Nephron progenitor cell (in vitro differentiated cells): ENCODE measurements at regions not wholly inside any gene's neighbourhood (a gene's known extent, or its start where the extent isn't known, plus 50 kb on each side); places are given as distances from the start of the nearest gene placed in this dataset.

ENCODE experiments used
- DNase-seq: peaks from one replicate; pipeline ENCODE4 v3.0.0; 2021
- H3K27ac Mint-ChIP-seq: 2 replicates; pipeline ENCODE4 v1.8.0; 2021; ENCODE audit warnings: mild to moderate bottlenecking, moderate library complexity, mixed read lengths
- H3K27me3 Mint-ChIP-seq: 2 replicates; pipeline ENCODE4 v1.8.0; 2021; ENCODE audit warnings: mild to moderate bottlenecking, low read depth, mixed read lengths; ENCODE audit not compliant: poor library complexity
- H3K36me3 Mint-ChIP-seq: 2 replicates; pipeline ENCODE4 v1.8.0; 2021; ENCODE audit warnings: low read depth, mixed read lengths
- H3K4me1 Mint-ChIP-seq: 2 replicates; pipeline ENCODE4 v1.8.0; 2021; ENCODE audit warnings: mixed read lengths
- H3K4me3 Mint-ChIP-seq: 2 replicates; pipeline ENCODE4 v1.8.0; 2021; ENCODE audit warnings: mild to moderate bottlenecking, moderate library complexity, mixed read lengths
- H3K9me3 Mint-ChIP-seq: 2 replicates; pipeline ENCODE4 v1.8.0; 2021; ENCODE audit warnings: mild to moderate bottlenecking, moderate library complexity, mixed read lengths
- TF ChIP-seq, protein P1 (sequence below): fragments of 200-600 bp; sonication (generic); IDR thresholded peaks from 2 replicates; pipeline ENCODE4 v1.5.0; 2021; ENCODE audit warnings: antibody characterized with exemption

GRCh38 chr6:92126088-92126487, 1293.3 kb downstream of the EPHA7 start:
- no peaks in the 10 kb centered on the region for H3K9me3 Mint-ChIP-seq
- TF ChIP-seq, protein P1, sequence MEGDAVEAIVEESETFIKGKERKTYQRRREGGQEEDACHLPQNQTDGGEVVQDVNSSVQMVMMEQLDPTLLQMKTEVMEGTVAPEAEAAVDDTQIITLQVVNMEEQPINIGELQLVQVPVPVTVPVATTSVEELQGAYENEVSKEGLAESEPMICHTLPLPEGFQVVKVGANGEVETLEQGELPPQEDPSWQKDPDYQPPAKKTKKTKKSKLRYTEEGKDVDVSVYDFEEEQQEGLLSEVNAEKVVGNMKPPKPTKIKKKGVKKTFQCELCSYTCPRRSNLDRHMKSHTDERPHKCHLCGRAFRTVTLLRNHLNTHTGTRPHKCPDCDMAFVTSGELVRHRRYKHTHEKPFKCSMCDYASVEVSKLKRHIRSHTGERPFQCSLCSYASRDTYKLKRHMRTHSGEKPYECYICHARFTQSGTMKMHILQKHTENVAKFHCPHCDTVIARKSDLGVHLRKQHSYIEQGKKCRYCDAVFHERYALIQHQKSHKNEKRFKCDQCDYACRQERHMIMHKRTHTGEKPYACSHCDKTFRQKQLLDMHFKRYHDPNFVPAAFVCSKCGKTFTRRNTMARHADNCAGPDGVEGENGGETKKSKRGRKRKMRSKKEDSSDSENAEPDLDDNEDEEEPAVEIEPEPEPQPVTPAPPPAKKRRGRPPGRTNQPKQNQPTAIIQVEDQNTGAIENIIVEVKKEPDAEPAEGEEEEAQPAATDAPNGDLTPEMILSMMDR, result no peak
- H3K36me3 Mint-ChIP-seq, result no peaks in the 10 kb centered on the region
- H3K4me3 Mint-ChIP-seq, result no peak overlapping the region
- DNase-seq, result no peak
- no peak overlapping the region for H3K27ac Mint-ChIP-seq
- peaks cover 3% of the 10 kb centered on the region for H3K27me3 Mint-ChIP-seq
- peaks cover 15% of the 10 kb centered on the region for H3K4me1 Mint-ChIP-seq

DNA sequence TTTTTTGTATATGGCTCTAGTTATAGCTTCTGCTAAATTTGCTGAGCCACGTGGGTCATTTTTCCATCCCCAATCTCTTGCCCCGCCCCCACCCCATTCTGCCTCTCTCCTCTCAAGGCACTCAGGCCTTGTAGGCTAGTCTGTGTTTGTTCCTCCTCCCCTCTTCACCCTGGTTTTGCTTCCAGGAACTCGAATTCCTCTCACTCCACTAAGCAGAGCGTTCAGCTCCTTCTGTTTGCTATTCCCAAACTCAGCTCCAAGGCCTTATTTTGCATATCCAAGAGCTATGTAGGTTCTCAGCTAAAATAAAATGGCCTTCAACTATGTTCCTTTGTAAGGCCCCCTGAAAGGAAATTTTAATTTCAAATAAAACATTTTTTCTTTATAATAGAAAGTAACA, 1293.7 kb downstream of the EPHA7 start:
- TF ChIP-seq, protein P1, result no peak
- Mint-ChIP-seq H3K4me3 (no peak overlapping the region), H3K36me3 (no peaks in the 10 kb centered on the region), H3K4me1 (peaks cover 15% of the 10 kb centered on the region), H3K27me3 (peaks cover 3% of the 10 kb centered on the region), H3K9me3 (no peaks in the 10 kb centered on the region), H3K27ac (no peak overlapping the region)
- no peak for DNase-seq

DNA sequence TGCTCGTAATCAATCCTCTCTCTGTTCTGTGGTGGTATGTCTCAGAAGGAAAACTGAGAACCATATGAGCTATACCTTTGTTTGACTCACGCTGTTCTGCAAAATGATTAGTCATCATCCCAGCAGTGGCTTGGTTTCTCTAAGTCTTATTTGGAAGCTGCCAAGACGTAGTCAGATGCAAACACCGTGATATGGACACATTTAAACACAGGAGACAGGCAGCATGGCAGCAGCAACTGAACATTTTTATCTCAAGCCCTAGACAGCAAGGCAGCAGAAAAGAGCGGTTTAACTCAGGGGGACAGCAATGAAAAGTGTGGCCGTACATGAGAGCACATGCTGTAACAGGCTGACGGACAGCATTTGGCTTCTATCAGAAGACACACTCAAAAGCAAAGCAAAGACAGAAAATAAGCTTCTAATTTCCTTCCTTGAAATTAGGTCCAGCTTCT, 1295.1 kb downstream of the EPHA7 start:
- Mint-ChIP-seq H3K4me1 (peaks cover 15% of the 10 kb centered on the region), H3K4me3 (no peak overlapping the region), H3K9me3 (no peaks in the 10 kb centered on the region), H3K27ac (no peak overlapping the region), H3K36me3 (no peaks in the 10 kb centered on the region), H3K27me3 (peaks cover 3% of the 10 kb centered on the region)
- no peak for DNase-seq
- TF ChIP-seq, protein P1, result no peak

- Mint-ChIP-seq H3K4me3 (no peak overlapping the region), H3K36me3 (no peaks in the 10 kb centered on the region), H3K4me1 (peaks cover 15% of the 10 kb centered on the region), H3K9me3 (no peaks in the 10 kb centered on the region), H3K27ac (no peak overlapping the region), H3K27me3 (no peaks in the 10 kb centered on the region)
- TF ChIP-seq, protein P1, result peak; percentile 28
- DNase-seq, result no peak
Observed at GRCh38 chr6:92122746-92123145, 1296.6 kb downstream of the EPHA7 start.

GRCh38 chr6:92121228-92121627, 1298.1 kb downstream of the EPHA7 start:
- TF ChIP-seq, protein P1, result no peak
- Mint-ChIP-seq H3K27me3 (no peaks in the 10 kb centered on the region), H3K4me1 (peaks cover 9% of the 10 kb centered on the region), H3K9me3 (no peaks in the 10 kb centered on the region), H3K4me3 (no peak overlapping the region), H3K27ac (no peak overlapping the region), H3K36me3 (no peaks in the 10 kb centered on the region)
- no peak for DNase-seq

DNA sequence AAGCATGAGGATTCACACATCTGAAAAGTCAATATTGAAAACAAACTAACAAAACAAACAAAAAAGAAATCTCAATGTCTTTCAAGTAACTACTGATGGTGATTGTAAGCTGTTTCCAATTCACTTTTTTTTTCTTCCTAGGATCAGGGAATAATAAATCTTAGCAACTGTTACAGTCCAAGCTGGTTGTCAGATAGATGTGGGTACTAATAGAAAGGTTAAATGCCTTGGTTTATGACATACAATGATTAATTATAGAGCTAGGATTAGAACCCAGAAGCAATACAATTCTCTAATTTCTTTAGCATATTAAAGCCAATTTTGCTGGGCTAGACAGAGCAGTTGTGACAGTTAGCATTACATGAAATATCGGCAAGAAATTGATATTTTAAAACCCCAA, 1301.6 kb downstream of the EPHA7 start:
- no peak for DNase-seq
- Mint-ChIP-seq H3K36me3 (no peaks in the 10 kb centered on the region), H3K27me3 (no peaks in the 10 kb centered on the region), H3K4me1 (no peaks in the 10 kb centered on the region), H3K9me3 (no peaks in the 10 kb centered on the region), H3K27ac (no peak overlapping the region), H3K4me3 (no peak overlapping the region)
- TF ChIP-seq, protein P1, result no peak
